NCI-H345 treated with DMSO at 0.1 percent for 48 hours (cell line): ENCODE measurements at regions not wholly inside any gene's neighbourhood (a gene's known extent, or its start where the extent isn't known, plus 50 kb on each side); places are given as distances from the start of the nearest gene placed in this dataset.

Experiments
- DNase-seq: peaks from one replicate; lab custom pipeline; 2025; ENCODE audit not compliant: unreplicated experiment; lab: John Stamatoyannopoulos, UW

- no peak for DNase-seq
These were observed 239.8 kb downstream of the HAUS1 start for GRCh38 chr18:46343931-46344372.

GRCh38 chr18:46344416-46345180 lies 240.4 kb downstream of the HAUS1 start:
- DNase-seq: no peak

DNA sequence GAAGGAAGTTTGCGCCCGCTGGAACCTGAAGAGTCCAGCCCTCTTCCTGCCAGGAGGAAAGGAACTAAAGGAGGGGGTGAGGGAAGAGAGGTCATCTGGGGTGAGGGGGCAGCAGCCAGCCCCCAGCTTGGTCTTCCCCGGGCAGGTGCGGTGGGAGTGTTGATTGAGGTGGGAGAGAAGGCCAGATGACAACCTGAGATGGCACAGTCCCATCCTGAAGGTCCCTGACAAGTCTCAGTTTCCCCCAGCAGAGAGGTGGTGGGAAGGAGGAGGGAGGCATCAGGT lies 240.9 kb downstream of the HAUS1 start:
- DNase-seq: no peak

DNA sequence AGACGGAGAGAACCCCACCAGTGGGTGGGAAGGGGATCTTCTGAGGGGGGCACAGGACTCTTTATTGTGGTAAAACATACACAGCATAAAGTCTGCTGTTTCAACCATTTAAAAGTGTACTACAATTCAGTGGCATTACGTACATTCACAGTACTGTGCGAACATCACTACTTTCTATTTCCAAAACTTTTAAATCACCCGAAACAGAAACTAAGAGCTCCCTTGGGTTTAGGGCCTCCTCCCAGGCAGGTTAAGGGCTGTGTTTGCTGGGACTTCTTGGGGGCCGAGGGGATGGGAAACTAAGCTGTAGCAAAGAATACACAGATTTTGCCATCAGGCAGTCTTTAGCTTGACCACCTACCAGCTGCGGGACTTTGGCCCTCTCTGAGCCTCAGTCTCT lies 242.0 kb downstream of the HAUS1 start:
- no peak for DNase-seq

- no peak for DNase-seq
These were observed 242.9 kb downstream of the HAUS1 start for GRCh38 chr18:46346896-46347630.

GRCh38 chr18:46350598-46351159 lies 246.5 kb downstream of the HAUS1 start:
- no peak for DNase-seq

DNA sequence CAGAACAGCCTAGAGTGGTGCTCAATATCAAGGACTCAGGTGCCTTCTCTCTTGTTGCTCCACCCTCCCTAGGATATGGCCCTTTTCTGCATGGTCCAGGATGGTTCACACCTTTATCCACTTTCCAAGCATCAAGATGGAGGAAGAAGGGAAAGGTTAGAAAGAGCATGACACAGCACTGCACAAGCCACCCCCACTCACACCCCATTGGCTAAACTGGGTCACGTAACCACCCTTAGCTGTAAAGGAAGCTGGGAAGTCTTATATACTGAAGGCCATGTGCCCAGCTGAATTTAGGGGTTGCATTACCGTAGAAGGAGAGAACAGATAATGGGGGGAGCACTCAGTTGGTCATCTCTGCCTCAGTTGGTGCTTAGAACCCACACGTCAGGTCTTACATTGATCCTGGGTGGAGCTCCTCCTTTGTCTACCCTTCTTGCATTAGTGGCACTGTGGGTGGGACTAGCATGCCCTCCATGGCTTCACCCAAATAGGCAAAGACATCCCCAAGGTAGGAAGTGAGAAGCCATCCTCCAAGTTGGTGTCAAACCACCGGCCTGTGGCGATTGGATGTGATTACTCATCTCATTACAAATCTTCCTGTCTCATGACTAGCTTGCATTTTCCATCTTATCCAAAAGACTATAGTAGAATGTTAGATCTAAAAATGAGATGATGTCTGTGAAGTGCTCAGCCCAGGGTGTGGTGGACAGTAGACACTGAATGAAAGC lies 248.5 kb downstream of the HAUS1 start:
- no peak for DNase-seq

DNA sequence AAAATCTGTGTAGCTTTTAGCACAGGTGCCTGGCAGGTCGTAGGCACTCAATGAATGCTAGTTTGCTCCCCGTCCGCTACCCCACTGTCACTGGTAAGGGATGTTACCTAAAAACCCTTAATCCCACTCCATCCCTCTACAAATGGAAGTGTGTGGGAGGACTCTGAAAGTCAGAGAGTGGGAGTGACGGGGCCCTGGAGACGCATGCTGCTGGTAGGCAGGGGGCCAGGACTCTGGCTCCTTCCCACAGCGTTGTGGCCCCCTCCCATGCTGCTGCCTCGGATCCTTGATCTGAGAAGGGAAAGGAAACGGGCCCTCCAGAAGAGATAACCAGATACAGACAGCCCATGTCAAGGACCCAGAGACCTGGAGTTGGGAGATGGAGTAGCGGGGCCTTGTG lies 249.3 kb downstream of the HAUS1 start:
- DNase-seq: no peak

GRCh38 chr18:46356278-46357033 lies 252.3 kb downstream of the HAUS1 start:
- DNase-seq: no peak

- no peak for DNase-seq
These were observed 256.0 kb downstream of the HAUS1 start for GRCh38 chr18:46360102-46360699.

- DNase-seq: no peak
These were observed 256.7 kb downstream of the HAUS1 start for GRCh38 chr18:46360866-46361265.

GRCh38 chr18:46362533-46362932 lies 258.3 kb downstream of the HAUS1 start:
- DNase-seq: no peak

- DNase-seq: no peak
These were observed 259.9 kb downstream of the HAUS1 start for GRCh38 chr18:46364048-46364447.

DNA sequence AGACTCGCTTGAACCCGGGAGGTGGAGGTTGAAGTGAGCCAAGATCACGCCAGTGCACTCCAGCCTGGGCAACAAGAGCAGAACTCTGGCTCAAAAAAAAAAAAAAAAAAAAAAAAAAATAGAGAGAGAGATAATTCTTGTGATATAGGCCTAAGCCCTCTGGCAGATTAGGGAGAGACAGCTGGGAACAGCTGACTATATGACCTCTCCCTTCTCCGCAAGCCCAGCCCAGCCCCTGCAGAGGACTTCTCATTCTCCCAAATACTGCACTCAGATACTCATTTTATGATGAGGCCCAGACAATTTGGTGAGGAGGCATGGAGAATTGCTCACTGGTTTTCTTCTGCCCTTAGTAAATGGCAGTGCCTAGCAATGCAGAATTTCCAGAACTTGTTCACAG lies 262.0 kb downstream of the HAUS1 start:
- no peak for DNase-seq

DNA sequence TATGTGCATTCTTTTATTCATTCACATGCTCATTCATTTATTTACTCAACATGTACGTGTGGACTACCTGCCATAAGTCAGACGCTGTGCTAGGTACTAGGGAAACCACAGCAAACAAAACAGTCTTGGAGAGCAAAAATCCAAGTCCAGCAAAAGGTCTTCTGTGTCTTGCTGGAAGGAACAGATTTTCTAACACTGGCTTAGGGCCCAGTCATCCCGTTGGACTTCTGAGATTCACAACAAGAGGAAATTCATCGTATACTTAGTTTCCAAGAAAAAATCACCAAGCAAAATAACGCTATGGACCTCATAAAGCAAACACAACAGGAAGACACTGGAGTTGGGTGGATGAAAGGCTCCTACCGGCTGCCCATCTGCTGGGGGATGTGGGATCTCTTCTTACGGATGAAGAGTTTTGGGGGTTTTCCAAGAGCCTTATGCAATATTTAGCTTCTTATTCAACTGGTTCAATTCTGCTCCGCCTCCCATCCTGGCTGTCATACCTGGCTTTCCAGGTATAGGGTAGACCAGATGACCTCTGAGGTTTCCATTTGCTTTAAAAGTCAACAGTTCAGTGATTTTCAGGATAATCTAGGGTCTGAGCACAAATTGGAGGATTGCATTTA lies 262.7 kb downstream of the HAUS1 start:
- DNase-seq: no peak

DNA sequence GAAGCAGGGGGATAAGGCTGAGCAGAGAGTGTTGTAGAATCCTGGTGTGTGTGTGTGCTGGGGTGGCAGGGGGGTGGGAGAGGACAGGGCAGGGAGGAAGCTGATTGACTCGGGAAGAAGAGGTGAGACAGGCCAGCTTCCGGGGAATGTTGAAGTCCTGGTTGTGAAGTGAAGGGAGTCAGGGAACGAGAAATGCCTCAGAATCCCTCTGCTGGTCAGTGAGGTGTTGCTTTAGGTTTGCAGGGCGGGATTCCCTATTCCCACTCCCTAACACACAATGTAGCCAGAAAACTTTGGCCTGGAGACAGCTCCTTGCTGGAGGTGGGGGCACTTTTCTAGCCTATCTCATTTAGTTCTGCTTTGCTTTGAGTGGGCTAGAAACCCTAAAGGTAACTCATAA lies 265.1 kb downstream of the HAUS1 start:
- DNase-seq: no peak

- no peak for DNase-seq
These were observed 266.7 kb downstream of the HAUS1 start for GRCh38 chr18:46370898-46371297.

DNA sequence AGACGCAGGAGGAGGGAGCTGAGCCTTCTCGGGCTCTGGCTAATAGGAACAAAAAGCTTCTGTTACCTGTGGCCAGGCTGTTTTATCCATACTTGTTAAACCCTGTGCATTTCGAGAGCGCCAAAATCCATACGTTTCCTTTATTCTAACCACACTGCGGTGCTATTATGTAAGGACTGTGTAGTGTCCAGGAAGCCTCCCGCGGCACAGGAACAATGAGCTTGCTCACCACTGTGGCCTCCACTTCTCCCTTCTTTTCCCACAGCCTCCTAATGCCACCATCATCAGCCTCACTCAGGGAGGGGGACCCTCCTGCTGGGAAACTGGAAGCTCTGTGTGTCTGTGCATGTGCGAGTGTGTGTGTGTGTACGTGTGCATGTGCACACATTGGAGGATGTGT lies 268.5 kb downstream of the HAUS1 start:
- DNase-seq: no peak

DNA sequence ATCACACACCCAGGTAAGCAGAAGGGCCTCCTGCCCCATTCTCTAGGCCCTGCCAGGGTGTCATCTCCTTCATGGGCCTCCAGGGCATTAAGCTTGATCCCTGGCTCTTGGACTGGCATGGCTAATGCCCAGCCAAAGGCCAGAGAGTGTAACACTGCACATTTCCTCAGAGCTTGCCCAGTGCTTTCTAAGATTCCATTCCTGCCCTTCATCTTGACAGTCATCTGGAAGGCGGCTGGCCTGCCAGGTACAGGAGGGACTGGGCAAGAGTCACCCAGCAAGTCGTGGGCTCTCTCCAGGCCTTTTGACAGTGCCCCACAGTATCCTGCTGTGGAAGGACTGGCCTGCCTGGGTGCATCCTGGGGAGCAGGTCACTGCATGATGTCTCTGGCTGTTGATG lies 268.9 kb downstream of the HAUS1 start:
- no peak for DNase-seq

DNA sequence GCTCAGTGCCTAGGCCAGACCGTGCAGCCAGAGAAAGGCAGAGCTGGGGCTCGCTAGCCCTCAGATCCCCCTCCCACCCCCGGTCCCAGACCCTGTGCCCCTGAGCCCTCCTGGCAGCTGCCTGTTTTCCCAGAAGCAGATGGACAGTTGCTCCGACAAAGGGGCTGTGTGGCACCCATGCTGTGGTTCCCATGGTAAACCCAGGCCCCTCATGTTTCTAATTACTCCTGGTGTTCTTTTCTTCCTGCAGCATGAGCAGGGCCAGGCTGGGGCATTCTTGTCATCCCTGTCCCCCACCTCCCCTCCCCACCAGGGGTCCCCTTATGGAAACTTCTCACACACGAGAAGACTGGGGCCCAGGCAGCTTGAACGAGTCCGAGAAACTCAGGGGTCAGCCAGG lies 269.6 kb downstream of the HAUS1 start:
- no peak for DNase-seq
